Cerebellar nuclear complex (tissue), 1 donor: ENCODE measurements at regions not wholly inside any gene's neighbourhood (a gene's known extent, or its start where the extent isn't known, plus 50 kb on each side); places are given as distances from the start of the nearest gene placed in this dataset.
"Not testable (repeated sequence)": the region's sequence is repeated elsewhere in the genome, so short reads cannot be mapped to it uniquely, and the experiment has no call there.

Experiments
- DNase-seq, 2 experiments: peaks; one replicate each; lab custom pipeline; 2025; lab: John Stamatoyannopoulos, UW

DNA sequence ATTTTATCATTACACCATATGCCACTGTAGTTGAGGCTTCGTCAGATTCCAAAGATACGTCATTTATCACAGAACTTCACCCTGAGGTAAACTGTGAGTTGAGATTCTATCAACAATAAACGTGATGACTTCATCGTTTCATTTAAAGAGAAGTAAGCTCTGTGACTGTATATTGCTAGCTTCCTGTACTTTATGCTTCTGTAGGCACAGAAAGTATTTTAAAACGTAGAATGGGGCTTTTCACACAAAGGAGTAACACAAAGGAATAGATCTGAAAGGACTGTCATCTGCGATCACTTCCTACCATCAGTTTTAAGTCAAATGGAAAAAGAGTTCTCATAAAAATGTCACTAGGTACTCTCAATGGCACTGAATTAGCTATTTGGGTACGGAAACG is 234.4 kb upstream of the MCHR2 start:
- no peak for DNase-seq

DNA sequence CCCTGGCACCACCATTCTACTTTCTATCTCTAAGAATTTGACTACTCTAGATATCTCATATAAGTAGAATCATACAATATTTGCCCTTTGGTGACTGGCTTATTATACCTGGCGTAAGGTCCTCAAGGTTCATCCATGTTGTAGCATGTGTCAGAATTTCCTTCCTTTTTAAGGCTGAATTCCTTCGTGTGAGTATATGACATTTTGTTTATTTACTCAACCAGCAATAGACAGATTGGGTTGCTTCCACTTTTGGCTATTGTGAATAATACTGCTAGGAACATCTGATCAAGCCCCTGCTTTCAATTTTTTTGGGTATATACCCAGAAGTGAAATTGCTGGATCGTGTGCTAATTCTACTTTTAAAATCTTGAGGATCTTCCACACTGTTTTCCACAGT is 232.8 kb upstream of the MCHR2 start:
- no peak for DNase-seq

DNA sequence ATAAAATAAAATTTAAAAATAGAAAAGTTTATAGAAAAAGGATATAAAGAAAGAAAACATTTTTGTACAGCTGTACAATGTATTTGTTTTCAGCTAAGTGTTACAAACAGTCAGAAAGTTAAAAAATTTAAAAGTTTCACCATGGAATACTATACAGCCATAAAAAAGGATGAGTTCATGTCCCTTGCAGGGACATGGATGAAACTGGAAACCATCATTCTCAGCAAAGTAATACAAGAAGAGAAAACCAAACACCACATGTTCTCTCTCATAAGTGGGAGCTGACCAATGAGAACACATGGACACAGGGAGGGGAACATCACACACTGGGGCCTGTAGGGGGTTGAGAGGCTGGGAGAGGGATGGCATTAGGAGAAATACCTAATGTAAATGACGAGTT is 229.9 kb upstream of the MCHR2 start:
- DNase-seq: not testable (repeated sequence)

DNA sequence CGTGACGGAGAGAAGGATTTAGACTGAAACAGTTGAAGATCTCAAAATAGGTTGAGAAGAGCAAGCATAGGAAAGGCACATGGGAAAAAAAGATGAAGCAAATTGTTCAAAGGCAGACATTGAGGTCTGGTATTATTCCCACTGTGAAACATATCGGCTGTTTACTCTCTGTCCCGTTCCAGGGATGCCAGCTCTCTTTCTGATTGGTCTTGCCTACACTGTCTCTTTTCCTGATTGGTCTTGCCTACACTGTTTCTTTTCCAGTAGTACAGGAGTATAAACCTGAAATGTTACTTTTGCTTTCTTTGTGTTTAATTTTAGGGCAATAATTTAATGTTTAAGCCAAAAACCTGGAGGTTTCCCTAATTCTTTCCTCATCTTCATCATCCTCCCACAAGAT is 226.5 kb upstream of the MCHR2 start:
- DNase-seq: no peak

DNA sequence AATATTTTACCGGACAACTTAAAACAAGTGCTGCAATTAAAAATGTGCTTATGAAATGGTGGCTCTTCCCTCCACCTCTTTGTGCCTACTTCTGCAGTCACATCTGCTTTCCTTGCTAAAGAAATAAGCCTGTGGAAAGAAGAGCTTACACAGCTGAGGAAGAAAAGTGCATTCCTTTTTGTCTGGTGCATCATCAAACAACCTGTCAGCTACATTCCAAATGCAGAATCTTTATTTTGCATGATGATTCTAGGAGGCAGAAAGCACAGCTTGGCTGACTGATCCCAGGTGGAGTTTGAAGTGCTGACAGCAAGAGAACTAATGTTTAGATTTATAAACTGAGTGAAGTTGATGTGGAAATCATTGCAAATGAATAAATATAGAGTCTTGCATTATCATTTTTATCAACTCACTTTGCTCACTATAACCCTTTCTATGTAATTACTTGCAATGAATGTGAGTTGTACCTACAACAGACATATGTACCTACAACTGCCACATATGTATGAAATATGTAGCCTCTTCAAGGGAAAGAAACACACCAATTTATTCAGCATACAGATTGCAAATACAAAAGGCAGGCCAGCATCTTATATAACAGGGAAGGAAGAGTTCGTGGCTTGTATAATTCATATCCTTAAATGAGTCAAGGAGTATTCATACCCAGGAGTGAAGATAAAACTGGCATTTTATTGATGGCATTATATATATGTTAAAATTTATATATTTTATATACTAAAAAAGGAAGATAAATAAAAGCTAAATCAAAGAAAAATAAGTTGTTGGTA is 223.4 kb upstream of the MCHR2 start:
- no peak for DNase-seq

DNA sequence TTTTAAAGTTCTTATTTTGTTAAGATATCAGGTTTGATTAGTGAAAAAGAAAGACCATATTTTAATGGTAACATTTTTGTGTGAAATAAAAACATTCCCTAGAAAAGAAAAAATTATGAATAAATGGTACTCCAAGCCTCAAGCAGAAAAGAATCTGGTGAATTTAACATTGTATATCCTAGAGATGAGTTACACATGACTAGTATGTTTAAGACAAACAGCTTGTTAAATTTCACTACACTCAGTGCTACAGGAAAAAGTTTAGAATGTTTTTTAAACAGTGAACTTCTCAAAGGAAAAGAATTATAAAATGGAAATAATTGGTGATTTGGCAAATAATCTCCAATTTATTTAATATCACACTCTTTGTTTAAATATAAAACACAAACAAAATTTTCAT is 222.7 kb upstream of the MCHR2 start:
- DNase-seq: no peak

DNA sequence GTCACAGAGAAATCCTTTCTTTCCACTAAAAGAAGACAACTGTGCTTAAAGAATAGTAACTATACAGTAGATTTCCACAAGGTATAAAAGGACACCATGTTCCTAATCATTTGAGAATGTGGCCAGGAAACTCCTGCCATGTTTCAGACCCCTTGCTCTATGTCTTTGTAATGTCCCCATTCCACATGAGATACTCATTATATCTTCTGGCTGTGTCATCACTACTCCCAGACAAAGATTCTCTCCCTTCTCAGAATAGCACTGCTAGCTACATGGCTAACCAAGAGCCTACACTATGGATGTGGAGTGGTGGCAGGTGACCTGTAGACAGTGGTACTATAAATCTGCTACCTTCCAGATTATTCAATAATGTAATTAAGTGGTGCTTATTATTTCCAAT is 218.1 kb upstream of the MCHR2 start:
- no peak for DNase-seq

DNA sequence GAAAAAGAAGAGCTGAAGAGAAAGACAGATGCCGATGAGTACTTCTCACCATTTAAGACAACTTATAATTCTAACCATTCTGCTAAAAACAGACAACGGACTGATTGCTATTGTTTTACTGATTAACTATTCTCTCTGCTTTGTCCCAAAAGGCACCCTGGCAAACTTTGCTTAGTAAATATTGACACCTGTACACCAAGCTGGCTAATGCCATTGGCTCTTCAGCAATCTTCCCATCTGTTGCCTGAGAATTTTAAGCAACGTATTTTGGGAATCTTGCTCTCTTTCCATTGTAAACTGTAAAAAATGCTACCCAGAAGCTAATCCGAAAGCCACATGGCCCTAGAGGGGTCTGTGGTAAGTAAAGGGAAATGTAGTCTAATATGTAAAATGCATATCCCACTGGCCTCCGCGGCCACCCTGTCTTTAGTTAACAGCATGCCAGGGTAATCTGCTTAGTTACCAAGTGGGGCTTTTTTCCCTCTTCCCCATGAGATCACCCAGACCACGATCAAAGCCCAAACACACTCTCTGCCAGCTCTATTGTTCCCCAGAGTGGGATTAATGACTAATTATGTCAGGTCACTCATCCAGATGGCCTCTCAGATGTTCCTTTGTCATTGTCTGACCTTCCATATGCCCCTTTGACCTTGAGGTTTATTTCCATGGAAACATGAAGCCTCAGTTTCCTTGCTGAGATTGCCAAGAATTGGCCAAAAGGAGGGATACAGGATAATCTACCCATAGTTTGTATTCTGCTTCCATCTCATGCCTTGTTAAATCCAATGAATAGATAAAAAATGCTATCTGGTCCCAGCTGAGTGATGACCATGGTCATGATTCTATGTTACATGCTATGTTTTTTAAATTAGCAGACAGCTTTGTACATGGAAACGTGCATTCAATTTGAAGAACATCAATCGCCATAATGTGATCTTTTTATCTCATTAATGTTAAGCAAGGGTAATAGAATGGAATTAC is 216.4 kb upstream of the MCHR2 start:
- no peak for DNase-seq

DNA sequence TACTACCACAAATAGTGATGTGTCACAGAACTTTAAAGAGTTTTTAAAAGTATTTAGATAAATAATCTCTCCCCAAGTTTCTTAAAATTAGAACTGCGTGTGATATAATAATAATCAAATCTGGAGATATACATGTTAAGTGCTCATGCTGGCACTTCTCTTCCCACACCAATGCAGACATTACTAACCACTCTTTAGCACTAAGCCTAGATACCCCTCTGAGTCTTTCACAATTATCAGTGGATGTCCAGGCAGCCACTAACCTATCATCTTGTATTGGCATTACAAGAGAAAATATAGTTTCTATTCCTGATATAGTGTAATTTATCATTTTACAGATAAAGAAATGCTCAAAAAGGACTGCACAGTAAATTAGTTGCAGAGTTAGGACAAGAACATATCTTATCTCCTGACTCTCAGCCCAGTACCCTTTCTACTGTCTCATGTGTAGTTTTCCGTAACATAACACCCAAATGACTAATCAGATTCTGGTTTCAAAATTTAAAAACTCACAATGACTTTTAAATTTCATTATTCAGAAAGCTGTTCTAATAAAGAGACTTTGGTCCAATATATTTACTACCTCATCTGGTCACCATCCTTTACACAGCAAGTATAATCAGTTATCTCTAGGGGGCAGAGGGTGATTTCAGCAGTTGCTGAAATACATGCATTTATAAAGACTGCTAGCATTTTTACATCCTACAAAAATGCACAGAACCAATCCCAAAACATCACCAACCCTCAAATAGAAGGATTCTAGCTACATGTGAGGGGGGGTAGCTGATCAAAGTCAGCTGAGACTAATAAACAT is 215.5 kb upstream of the MCHR2 start:
- no peak for DNase-seq

DNA sequence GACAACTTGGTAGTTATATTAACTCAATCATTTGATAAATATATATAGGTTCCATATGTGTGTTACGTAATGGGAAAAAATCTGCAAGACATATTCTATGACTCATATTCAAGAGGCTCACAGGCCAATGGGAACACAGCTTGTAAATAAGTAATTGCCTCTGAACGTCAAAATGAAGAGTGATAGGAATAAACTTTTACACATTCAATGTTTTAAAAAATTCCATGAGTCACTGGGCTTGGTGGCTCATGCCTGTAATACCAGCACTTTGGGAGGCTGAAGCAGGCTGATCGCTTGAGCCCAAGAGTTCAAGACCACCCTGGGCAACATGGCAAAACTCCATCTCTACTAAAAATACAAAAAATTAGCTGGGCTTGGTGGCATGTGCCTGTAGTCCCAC is 209.4 kb upstream of the MCHR2 start:
- DNase-seq: no peak

DNA sequence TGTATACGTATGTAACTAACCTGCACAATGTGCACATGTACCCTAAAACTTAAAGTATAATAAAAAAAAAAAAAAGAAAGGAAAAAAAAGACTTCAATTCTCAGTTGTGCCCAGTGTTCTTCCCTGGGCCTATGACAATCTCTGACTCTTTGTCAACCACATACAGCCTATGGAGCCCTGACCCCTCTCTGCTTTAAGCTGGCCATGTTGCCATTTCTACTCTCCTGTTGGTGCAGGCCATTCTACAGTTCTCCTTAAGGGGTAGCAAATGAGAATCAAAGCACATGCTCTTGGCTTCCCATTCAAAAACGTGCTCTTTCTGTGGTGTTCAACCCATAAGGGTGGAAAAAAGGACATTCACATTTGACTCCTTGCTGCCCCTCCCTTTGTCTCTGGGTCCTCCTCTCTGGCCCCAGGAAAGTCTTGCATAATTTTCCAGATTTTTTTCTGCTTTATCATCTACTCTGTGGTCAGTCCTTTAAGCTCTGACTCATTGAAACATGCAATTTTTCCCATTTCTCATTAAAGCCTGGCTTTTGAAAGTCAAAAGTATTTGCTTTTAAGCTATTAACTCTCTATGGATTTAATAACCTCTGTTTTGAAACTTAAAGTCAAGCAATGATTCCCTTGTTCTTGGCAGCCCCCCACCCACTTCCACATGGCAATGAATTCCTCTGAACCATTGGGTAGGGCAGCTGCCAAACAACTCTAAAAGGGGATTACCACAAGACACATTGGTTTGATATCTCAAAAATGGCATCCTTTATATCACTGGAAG is 208.6 kb upstream of the MCHR2 start:
- DNase-seq: no peak

DNA sequence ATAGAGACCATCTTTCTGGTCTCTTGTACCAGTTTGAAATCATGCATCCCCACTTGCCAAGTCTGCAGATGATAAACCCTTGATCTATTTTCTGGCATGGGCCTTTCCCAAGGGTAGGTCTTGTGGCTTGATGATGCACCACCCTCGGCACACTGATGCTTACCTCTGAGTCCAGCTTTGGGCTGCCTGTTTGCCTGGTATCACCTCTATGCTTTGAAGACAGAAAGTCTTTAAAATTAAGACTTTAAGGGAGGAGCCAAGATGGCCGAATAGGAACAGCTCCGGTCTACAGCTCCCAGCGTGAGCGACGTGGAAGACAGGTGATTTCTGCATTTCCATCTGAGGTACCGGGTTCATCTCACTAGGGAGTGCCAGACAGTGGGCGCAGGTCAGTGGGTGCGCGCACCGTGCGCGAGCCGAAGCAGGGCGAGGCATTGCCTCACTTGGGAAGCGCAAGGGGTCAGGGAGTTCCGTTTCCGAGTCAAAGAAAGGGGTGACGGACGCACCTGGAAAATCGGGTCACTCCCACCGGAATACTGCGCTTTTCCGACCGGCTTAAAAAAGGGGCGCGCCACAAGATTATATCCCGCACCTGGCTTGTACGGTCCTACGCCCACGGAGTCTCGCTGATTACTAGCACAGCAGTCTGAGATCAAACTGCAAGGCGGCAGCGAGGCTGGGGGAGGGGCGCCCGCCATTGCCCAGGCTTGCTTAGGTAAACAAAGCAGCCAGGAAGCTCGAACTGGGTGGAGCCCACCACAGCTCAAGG is 202.4 kb upstream of the MCHR2 start:
- not testable (repeated sequence) for DNase-seq

DNA sequence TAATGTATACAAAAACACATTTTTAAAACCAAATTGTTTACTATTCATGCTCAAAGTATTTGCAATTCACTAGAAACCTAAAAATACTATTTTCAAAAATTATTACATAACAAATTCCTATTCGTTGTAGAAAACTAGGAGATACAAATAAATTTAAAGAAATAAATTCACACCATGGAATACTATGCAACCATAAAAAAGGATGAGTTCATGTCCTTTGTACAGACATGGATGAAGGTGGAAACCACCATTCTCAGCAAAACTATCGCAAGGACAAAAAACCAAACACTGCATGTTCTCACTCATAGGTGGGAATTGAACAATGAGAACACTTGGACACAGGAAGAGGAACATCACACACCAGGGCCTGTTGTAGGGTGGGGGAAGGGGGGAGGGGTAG is 201.2 kb upstream of the MCHR2 start:
- not testable (repeated sequence) for DNase-seq

DNA sequence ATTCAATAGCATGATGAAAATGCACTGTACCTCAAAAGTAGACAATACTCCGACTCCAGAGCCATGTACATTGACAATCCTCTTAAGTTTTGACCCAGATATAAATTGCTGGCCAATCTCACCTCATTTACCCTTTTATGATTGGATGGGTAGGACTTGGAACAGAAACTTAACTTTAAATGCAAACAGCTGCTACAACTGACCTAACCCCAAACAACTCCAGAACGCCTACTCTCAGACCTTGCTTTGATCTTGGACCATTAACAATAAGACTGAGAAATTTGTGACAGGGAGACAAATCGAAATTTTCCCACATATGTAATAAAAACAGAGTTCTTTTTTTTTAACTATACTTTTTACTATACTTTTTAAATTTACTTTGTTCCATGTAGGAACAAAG is 200.5 kb upstream of the MCHR2 start:
- no peak for DNase-seq

DNA sequence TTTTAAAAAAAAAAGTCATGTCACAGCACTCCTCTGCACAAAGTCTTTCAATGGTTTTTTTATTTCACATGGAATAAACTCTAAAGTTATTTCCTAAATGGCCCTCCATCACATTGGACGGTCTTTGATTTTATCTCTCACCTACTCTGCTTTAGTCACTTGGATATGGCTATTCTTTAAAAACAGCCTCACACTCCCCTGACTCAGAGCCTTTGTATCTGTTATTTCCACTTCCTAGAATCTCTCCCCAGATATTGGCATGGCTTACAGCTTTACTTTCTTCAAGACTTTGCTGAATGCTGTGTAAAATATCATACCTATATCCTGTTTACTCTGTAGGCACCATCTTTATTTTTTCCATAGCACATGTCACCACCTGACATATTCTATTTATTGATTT is 194.7 kb upstream of the MCHR2 start:
- no peak for DNase-seq

DNA sequence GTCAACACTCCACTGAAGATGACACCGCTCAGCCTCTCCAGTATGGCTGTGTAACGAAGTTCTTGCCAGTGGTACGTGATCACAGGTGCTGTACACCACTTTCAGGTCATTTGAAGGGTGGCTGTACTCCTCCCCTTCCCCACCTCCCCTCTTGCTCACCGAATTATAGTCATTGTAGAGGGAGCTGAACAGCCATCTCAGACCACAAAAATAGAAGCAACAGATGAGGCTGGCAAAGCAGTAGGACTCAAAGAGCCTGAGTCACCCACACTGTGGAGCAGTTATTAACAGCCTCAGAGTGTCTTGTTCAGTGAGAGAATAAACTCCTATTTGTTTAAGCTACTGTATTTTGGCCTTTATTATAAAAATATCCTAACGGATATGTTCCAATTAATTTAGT is 192.5 kb upstream of the MCHR2 start:
- no peak for DNase-seq

DNA sequence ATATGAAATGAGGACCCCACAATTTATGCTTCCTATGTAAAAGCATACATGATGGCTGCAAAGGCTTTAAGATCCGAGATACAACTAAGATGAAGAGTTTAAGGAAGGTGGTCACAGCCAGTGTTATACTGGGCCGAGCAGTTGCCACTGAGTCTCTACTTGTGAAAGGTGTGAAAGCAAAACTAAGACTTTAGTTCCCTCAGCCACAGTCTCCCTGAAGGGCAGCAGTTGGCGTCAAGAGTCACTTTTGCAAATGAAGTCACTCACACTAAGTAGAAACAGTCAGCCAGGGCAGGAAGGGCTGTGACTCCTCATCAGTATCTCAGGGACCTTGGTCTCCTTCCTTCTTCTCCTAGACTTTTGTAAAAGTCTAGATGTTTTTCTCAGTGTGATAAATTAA is 191.6 kb upstream of the MCHR2 start:
- no peak for DNase-seq

DNA sequence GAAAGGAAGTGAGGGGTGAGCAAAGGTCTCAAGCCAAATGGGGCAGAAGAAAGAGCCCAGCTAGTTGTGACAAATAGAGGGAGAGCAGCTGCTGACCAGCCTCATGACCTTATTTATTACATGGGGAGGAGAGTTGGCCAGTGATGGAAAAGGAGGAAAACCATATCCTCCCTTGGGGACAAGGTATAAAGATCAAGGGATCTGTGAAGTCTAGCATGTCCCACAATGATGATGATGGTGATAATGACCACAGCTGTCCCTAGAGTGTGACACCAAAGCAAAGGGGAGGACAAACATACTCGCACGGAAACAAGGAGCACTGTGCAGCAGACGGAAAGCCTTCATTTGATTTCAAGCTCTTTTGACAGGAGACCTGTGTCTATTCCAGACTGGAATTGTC is 190.4 kb upstream of the MCHR2 start:
- no peak for DNase-seq

DNA sequence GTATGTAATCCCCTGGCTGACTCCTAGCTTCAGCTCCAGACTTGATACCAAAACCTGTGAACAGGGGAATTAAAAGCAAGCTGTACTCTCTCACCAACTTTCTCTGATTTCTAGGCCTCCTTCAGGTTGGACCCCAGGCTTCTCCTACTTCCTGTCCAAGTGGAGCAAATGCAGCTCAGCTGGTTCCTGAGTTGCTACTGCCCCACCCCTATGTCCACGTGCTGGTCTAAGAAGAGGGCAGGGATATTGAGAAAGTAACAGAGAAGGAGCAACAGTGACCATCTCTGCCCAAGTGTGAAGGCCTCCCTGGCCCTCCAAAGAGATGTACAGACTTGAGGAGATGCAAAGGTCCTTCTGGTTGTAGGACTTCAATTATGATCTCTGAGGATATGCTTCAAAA is 188.3 kb upstream of the MCHR2 start:
- no peak for DNase-seq

DNA sequence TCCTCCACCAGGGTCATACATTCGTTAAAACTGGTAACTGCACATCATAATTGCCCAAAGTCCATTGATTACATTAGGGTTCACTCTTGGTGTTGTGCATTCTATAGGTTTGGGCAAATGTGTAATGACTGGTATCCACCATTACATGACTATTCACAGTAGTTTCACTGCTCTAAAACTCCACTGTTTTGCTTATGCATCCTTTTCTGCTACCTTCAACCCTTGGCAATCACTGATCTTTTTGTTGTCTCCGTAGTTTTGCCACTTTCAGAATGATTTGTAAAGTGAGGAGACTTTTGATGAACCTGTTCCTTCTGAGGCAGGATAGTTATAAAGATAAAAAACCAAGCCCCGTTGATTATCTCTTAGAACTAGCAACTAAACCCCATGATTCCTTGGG is 187.3 kb upstream of the MCHR2 start:
- DNase-seq: no peak

DNA sequence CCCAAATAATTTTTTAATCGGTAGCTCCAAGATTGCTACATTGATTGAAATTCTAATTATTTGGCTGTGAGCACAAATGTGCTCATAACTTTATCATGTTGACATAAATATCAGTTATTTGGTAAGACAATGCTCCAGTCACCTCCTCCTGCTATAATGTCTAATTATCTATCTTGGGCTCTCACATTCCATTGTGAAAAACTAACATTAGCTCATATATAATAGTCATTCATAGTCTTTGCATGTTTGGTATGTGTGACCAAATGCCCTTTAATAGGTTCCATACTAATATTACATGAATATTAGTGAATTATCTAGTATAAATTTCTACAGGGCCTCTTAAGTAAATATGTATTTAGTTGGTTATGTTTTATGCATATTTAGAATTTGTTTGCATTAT is 185.6 kb upstream of the MCHR2 start:
- no peak for DNase-seq
